GM21367 (cell line): ENCODE measurements at regions not wholly inside any gene's neighbourhood (a gene's known extent, or its start where the extent isn't known, plus 50 kb on each side); places are given as distances from the start of the nearest gene placed in this dataset.
A peak's percentile ranks its signal among the peaks of the same experiment; 100 is the strongest.
"Not testable (repeated sequence)": the region's sequence is repeated elsewhere in the genome, so short reads cannot be mapped to it uniquely, and the experiment has no call there.

Experiments
- ATAC-seq: cut with Tn5 transposase; IDR thresholded peaks from one replicate; pipeline ENCODE4 v1.9.1; 2021; ENCODE audit not compliant: unreplicated experiment

GRCh38 chr2:180555391-180555965, 424.9 kb upstream of the UBE2E3 start:
- ATAC-seq, result no peak

DNA sequence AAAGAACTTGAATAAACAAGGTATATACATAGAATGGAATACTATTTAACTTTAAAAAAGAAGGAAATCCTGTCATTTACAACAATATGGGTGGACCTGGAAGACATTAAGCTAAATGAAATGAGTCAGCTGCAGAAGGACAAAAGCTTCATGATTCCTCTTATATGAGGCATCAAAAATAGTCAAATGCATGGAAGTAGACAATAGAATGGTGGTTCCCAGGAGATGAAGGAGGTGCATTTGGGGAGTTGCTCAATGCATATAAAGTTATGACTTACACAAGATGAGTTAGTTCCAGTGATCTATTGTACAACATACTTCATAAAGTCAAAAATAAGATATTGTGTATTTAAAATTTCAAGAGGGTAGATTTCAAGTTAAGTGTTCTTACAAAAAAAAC, 426.1 kb upstream of the UBE2E3 start:
- ATAC-seq, result no peak

GRCh38 chr2:180553094-180553715, 427.2 kb upstream of the UBE2E3 start:
- ATAC-seq, result no peak

GRCh38 chr2:180542511-180542910, 437.9 kb upstream of the UBE2E3 start:
- ATAC-seq, result no peak

DNA sequence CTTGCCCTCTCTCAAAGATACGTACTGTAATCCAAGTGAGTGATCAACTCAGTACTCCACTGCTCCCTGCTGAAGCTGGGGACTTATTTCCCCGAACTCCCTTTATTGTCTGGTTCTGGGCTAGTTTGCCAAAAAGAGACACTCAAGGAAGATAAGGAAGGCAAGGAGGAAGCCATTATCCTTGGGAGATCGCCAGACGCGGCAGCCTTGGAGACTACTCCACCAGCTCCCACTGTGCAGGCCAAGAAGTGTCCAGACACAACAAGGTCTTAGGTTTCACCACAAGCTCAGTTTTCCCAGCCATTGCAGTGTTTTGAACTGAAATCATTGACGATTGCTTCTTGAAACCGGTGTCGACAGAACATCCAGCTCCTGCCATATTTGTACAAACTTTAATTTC, 439.6 kb upstream of the UBE2E3 start:
- ATAC-seq, result no peak

DNA sequence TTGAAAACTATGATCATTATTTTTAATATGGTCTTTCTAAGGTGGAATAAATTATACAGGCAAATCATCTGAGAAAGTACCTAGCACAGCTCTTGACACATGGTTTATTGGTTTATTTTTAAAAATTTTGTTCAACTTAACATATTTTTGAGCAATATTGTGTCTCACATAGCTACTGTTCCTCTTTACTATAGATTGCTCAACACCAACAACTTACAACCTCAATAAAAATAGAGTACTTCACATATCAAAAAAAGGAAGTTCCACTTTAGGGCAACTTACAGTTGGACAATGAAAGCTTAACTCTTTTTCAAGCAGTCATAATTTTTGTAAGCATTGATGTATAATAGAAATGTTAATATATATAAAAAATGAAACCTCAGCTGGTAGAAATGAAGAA, 440.9 kb upstream of the UBE2E3 start:
- ATAC-seq, result no peak

GRCh38 chr2:180535289-180535688, 445.1 kb upstream of the UBE2E3 start:
- no peak for ATAC-seq

GRCh38 chr2:180531787-180532186, 448.6 kb upstream of the UBE2E3 start:
- ATAC-seq, result not testable (repeated sequence)

DNA sequence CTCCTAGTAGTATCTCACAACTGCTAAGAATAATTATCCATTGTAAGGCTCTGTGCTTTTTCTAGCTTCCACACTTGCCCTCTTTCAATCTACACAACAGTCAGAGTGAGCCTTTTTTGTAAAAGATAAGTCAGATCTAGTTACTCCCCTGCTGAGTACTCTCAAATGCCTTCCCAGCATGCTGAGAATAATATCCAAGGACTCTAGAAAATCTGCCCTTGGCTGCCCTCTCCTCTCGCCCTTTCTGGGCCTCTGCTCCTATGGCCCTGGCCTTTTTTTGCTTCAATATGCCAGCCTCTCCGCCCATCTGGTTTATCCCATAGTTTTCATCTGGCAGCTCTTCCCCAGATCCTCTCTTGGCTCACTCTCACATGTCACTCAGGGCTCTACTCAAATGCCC, 455.9 kb upstream of the UBE2E3 start:
- ATAC-seq, result no peak

- ATAC-seq, result no peak
Observed at GRCh38 chr2:180523621-180524340, 456.6 kb upstream of the UBE2E3 start.

- no peak for ATAC-seq
Observed at GRCh38 chr2:180520921-180521581, 459.4 kb upstream of the UBE2E3 start.

GRCh38 chr2:180520206-180520605, 460.2 kb upstream of the UBE2E3 start:
- no peak for ATAC-seq

GRCh38 chr2:180519276-180519675, 461.1 kb upstream of the UBE2E3 start:
- ATAC-seq, result no peak

- ATAC-seq, result peak; percentile 79
Observed at GRCh38 chr2:180516232-180516631, 464.2 kb upstream of the UBE2E3 start.

- no peak for ATAC-seq
Observed at GRCh38 chr2:180513389-180513788, 467.0 kb upstream of the UBE2E3 start.

GRCh38 chr2:180508458-180508857, 471.9 kb upstream of the UBE2E3 start:
- no peak for ATAC-seq

DNA sequence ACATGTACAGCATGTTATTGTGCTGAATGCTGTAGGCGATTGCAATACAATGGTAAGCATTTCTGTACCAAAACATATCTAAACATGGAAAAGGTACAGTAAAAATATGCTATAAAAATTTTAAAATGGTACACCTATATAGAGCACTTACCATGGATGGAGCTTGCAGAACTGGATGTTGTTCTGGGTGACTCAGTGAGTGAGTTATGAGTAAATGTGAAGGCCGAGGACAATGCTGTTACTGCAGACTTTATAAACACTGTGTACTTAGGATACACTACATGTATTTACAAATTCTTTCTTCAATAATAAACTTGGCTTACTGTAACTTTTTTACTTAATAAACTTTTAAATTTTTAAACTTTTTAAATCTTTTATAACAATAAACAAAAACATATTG, 473.4 kb upstream of the UBE2E3 start:
- no peak for ATAC-seq

DNA sequence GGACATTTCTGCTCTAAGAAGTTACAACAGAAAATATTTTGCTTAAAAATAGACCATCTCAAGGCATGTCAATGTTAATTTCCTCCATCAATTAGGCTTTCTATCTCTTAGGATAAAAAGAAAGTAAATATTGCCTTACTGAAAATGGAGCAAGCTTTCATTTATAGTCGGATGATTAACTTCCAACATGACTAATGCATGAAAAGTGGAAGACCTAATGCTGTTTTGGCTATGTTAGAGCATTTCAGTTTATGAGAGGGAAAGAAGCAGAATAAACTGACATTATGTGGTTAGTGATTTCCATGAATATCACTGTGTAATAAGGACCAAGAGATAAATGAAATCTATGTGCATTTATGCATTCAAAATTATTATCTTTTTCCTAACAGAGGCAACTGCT, 475.2 kb upstream of the UBE2E3 start:
- no peak for ATAC-seq

DNA sequence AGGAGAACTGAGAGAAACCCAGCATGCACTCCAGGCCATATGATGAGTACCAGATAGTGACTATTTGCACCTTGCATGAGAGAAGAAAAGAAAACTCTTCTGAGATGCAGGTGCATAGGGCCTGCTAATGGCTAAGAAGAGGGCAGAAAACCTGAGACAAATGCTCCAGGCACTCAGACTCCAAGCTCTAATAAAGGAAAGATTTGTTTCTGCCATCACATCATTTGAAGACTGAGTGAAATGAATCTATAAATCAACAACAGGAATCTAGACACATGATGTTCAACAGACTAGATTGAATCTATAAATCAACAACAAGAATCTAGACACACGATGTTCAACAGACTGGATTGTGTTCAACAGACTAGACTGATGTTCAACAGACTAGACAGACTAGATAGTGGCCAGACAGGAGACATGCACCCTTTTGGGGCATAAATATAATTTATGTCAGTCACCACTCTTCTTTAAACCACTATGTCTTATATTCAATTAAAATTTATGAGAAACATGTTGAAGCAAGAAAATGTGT, 482.7 kb upstream of the UBE2E3 start:
- ATAC-seq, result no peak

DNA sequence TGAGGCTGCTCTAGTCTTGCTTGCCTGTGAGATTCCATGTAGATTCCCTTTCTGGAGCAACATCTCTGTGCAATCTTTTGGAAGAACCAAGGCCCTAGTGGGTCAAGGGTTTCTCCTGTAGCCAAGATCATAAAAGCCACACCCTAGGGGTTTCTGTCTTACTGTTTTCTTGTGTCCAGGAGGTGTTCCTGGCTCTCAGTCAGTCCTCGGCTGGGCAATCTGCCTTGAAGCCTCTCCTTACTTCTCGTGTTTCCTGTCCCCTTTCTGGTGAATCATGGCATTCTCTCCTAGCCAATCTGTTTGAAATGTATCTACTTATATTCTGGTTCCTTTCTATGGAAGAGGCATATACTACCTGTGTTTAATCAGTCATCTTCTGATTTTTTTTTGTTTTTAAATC, 484.8 kb upstream of the UBE2E3 start:
- ATAC-seq, result no peak

DNA sequence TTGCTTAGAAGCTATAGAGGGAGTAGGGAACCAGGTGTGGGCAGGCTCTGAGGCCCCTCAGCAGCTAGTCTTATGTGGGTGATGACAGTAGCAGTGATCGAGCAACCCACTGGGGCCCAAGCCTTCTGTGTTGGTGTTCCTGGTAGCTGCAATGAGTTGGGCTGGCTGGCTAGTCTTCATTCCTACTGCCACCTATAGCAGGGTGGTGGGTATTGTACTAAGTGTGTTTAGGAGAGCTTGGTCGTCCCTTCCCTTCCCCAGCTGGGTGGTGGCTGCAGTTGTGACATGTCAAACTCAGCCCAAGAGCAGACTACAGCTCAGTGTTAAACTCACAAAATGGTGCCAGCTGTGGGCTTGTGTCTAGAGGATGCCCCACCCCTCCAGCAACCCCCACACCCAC, 486.1 kb upstream of the UBE2E3 start:
- no peak for ATAC-seq

DNA sequence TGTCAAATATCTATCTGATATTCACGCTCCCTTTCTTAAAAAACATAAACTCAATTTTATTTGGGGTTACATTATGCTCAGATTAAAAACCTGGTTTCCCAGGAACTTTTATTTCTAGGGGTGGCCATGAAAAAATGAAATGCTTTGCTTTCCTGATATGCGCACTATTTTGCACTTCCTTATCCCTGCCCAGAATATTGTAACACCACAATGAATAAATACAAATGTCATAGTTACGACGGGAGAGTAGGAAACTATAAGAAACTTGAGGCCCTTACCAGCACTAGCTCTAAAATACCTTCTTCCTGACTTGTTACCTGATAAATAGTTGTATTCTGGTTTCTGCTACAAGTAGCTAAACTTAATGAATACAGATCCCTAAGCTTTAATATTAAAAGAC, 475.6 kb upstream of the CWC22 start:
- ATAC-seq, result no peak
